Parathyroid adenoma (tissue), 2 donors: ENCODE measurements at regions not wholly inside any gene's neighbourhood (a gene's known extent, or its start where the extent isn't known, plus 50 kb on each side); places are given as distances from the start of the nearest gene placed in this dataset.

ENCODE experiments used
- H2AFZ ChIP-seq: fragments of 300-600 bp; sonication (generic); one replicate; pipeline ENCODE4 v1.7.0; 2017; ENCODE audit warnings: antibody characterized with exemption, mild to moderate bottlenecking
- H3K27ac ChIP-seq: fragments of 300-600 bp; sonication (generic); one replicate; pipeline ENCODE4 v1.7.0; 2017
- H3K27me3 ChIP-seq: fragments of 300-600 bp; sonication (generic); one replicate; pipeline ENCODE4 v1.7.0; 2017; ENCODE audit warnings: low read length; ENCODE audit not compliant: control insufficient read depth, insufficient read depth
- H3K36me3 ChIP-seq: fragments of 300-600 bp; sonication (generic); one replicate; pipeline ENCODE4 v1.7.0; 2017; ENCODE audit warnings: low read length; ENCODE audit not compliant: control insufficient read depth, insufficient read depth
- H3K4me1 ChIP-seq: fragments of 300-600 bp; sonication (generic); one replicate; pipeline ENCODE4 v1.7.0; 2017; ENCODE audit warnings: control low read depth
- H3K4me2 ChIP-seq: fragments of 300-600 bp; sonication (generic); one replicate; pipeline ENCODE4 v1.7.0; 2017; ENCODE audit warnings: low read length
- H3K4me3 ChIP-seq: fragments of 300-600 bp; sonication (generic); one replicate; pipeline ENCODE4 v1.7.0; 2017; ENCODE audit warnings: low read depth, low read length
- H3K79me2 ChIP-seq: fragments of 300-600 bp; sonication (generic); one replicate; pipeline ENCODE4 v1.7.0; 2017; ENCODE audit warnings: control low read depth
- H3K9ac ChIP-seq: fragments of 300-600 bp; sonication (generic); one replicate; pipeline ENCODE4 v1.7.0; 2017; ENCODE audit warnings: mild to moderate bottlenecking
- H3K9me3 ChIP-seq: fragments of 300-600 bp; sonication (generic); one replicate; pipeline ENCODE4 v1.7.0; 2017; ENCODE audit warnings: low read length; ENCODE audit not compliant: control insufficient read depth
- TF ChIP-seq, protein P1 (sequence below): fragments of 300-600 bp; sonication (generic); IDR thresholded peaks from one replicate; pipeline ENCODE4 v1.7.0; 2017; ENCODE audit warnings: antibody characterized with exemption, mild to moderate bottlenecking
- donor health status: primary hyperparathyroidism.

DNA sequence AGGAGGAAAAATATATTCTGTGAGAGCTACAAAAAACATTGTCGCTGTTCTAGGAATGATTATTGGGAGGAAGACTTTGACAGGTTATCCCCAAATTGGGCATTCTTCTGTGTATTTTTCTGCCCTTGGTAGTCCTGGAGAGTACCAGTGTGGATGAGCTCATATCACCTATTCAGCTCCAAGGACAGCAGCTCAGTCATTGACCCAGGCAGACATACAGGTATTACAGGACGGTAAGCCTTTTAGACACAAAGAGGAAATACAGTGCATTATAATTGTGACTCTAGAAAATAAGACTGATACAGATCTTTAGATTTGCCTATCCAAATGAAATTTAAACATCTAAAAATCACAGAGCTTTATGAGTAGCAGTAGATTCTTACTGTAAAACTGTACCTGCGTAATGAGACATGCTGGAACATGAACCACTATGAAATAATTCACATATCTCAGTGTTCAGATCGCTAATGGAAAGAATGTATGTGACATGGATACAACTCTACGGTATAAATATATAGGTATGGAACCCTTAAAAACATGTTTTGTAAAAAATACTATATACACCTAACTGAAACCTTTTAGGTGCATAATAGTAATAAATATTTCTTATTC is 56.0 kb downstream of the PLK2 start:
- Histone ChIP-seq H3K4me1 (peaks cover 3% of the 10 kb centered on the region), H2AFZ (no peak overlapping the region), H3K4me2 (no peak overlapping the region), H3K4me3 (no peak overlapping the region), H3K27me3 (no peaks in the 10 kb centered on the region), H3K36me3 (no peaks in the 10 kb centered on the region), H3K79me2 (no peaks in the 10 kb centered on the region), H3K27ac (no peak overlapping the region), H3K9ac (no peak overlapping the region), H3K9me3 (no peaks in the 10 kb centered on the region)
- TF ChIP-seq, protein P1, sequence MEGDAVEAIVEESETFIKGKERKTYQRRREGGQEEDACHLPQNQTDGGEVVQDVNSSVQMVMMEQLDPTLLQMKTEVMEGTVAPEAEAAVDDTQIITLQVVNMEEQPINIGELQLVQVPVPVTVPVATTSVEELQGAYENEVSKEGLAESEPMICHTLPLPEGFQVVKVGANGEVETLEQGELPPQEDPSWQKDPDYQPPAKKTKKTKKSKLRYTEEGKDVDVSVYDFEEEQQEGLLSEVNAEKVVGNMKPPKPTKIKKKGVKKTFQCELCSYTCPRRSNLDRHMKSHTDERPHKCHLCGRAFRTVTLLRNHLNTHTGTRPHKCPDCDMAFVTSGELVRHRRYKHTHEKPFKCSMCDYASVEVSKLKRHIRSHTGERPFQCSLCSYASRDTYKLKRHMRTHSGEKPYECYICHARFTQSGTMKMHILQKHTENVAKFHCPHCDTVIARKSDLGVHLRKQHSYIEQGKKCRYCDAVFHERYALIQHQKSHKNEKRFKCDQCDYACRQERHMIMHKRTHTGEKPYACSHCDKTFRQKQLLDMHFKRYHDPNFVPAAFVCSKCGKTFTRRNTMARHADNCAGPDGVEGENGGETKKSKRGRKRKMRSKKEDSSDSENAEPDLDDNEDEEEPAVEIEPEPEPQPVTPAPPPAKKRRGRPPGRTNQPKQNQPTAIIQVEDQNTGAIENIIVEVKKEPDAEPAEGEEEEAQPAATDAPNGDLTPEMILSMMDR = no peak

DNA sequence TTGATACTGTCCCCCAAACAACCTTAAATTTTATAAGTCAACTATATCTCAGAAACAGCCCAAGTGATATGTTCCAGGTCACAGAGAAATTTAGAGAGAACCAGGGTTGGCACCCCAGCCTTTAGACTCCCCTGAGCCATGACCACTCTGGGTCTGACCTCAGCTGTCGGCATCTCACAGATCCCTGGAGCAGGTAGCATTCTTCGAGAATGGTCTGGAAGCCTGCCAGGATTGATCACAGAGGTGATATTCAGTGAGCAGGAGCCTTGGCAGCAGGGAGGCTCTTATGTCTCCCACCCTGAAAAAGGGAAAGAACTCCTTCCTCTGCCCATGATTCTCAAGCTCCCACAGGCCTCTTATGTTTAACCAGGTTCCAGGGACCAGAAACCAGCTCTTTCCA is 58.2 kb downstream of the PLK2 start:
- TF ChIP-seq, protein P1 = no peak
- Histone ChIP-seq H3K27ac (no peak overlapping the region), H3K4me1 (peaks cover 3% of the 10 kb centered on the region)

DNA sequence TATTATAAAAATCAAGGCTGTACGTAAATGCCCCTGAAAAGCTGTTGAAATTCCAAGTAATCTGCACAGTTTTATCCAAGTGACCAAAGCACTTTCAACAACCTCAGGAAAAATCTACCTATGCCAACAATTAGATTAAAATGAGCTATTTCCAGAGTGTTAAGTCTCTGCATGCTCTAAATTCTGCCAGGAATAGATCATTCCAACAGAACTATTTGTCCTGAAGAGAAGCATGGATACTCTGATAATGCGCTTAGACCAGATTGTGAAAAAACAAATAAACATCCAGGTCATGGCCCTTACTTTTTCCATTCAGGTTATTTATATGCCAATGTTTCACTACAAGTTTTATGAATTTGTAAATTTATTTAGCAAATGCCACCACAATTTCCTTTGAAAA is 59.1 kb downstream of the PLK2 start:
- Histone ChIP-seq H3K9ac (no peak overlapping the region), H3K36me3 (no peaks in the 10 kb centered on the region), H3K4me2 (no peak overlapping the region), H3K79me2 (no peaks in the 10 kb centered on the region), H3K9me3 (no peaks in the 10 kb centered on the region), H2AFZ (no peak overlapping the region), H3K4me3 (no peak overlapping the region), H3K4me1 (peaks cover 3% of the 10 kb centered on the region), H3K27me3 (no peaks in the 10 kb centered on the region), H3K27ac (no peak overlapping the region)
- TF ChIP-seq, protein P1 = no peak

More for the DNA sequence above, 58.2 kb downstream of the PLK2 start:
- Histone ChIP-seq H3K36me3 (no peaks in the 10 kb centered on the region), H2AFZ (no peak overlapping the region), H3K9me3 (no peaks in the 10 kb centered on the region), H3K4me3 (no peak overlapping the region), H3K27me3 (no peaks in the 10 kb centered on the region), H3K79me2 (no peaks in the 10 kb centered on the region), H3K9ac (no peak overlapping the region), H3K4me2 (no peak overlapping the region)

DNA sequence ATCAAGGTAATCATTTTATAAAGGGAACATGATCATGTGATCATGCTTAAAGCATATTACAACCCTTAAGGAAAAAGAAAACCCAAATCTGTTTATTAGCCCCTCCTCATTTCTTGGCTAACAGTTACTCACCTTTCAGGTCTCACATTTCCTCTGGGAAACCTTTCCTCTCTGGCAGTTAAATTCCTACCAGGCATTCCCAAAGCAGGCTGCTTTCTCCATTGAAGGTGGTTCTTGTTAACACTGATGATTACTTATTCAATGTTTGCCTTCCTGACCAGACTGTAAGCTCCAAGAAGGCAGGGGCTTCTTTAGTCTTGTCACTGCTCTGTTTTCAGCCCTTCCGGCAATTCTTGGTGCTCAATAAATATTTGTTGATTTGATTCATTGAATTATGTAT is 59.9 kb downstream of the PLK2 start:
- no peaks in the 10 kb centered on the region for H3K79me2 ChIP-seq
- H3K36me3 ChIP-seq = no peaks in the 10 kb centered on the region
- H3K4me2 ChIP-seq = no peak overlapping the region
- TF ChIP-seq, protein P1 = no peak
- H3K27me3 ChIP-seq = no peaks in the 10 kb centered on the region
- no peak overlapping the region for H2AFZ ChIP-seq
- H3K9me3 ChIP-seq = no peaks in the 10 kb centered on the region
- H3K27ac ChIP-seq = no peak overlapping the region
- H3K4me1 ChIP-seq = peaks cover 3% of the 10 kb centered on the region
- no peak overlapping the region for H3K9ac ChIP-seq
- no peak overlapping the region for H3K4me3 ChIP-seq

DNA sequence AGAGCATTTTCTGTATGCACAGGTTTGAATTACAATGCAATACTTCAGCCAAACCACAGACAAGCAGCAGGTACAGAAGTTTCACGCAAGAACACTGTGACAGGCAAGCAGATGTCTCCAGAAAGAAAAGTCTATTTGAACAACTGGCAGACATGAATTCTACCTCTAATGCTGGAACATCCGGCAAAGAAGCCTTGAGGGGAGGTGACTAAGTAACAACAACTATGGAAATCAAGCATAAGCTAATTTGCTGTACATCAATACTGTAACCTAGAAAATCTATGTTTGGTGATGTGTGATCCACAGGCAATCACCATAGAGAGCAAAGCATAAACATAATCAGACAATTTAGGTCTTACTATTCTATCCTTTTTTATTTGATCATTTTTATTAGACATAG is 65.5 kb downstream of the PLK2 start:
- no peak overlapping the region for H2AFZ ChIP-seq
- no peaks in the 10 kb centered on the region for H3K79me2 ChIP-seq
- H3K4me3 ChIP-seq = no peak overlapping the region
- H3K4me1 ChIP-seq = no peaks in the 10 kb centered on the region
- H3K9me3 ChIP-seq = no peaks in the 10 kb centered on the region
- H3K27ac ChIP-seq = no peak overlapping the region
- TF ChIP-seq, protein P1 = no peak
- H3K36me3 ChIP-seq = no peaks in the 10 kb centered on the region
- H3K9ac ChIP-seq = no peak overlapping the region
- no peak overlapping the region for H3K4me2 ChIP-seq
- H3K27me3 ChIP-seq = no peaks in the 10 kb centered on the region
